ENCODE measurements at regions not wholly inside any gene's neighbourhood (a gene's known extent, or its start where the extent isn't known, plus 50 kb on each side); places are given as distances from the start of the nearest gene placed in this dataset.

DNA sequence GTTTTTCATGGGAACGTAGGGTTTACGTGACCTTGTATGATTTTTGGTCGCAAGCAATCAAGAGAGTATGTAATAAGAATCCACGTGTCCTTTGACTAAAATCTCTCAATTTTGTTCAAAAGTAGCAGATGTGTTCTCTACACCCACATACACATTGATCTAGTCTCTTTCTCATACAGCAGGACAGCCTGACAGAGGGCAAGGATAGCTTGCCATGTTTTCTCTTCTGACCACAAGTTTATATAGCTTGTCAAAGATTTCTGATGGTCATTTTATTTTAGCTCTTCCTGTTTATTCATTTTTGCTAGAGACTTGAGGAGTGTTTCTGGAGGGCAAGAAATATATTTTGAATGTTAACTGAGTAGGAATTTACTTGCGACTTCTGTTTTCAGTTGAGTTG is 570.2 kb upstream of the ALCAM start:
- H3K27me3 ChIP-seq (ENCODE audit: control insufficient read depth, insufficient read depth, low read length), result no peaks in the 10 kb centered on the region
- ATAC-seq (no peak), DNase-seq (ENCODE audit: low read depth, low spot score) (no peak)
- in situ Hi-C loops (cut with HindIII; ENCODE audit: low pct_unique_long_range_greater_than_20kb, low sequenced_read_pairs), result no loop called here
- no peaks in the 10 kb centered on the region for H3K36me3 ChIP-seq (ENCODE audit: control insufficient read depth, insufficient read depth, low read length)
- no peaks in the 10 kb centered on the region for H3K4me1 ChIP-seq (ENCODE audit: control insufficient read depth, insufficient read depth, low read length)
- no TSS peak for BruUV-seq (replicated peaks)
- no peak overlapping the region for H3K27ac ChIP-seq (ENCODE audit: low read length)
- CTCF ChIA-PET, result no interaction called here
- H3K9me3 ChIP-seq (ENCODE audit: control insufficient read depth, insufficient read depth, low read depth, low read length), result no peaks in the 10 kb centered on the region
- TF ChIP-seq SIN3A (IDR thresholded peaks at IDR 0.05; ENCODE audit: borderline replicate concordance, insufficient read depth, low read depth, low read length) (no peak), TCF7L2 (IDR thresholded peaks at IDR 0.05; ENCODE audit: low read depth, low read length) (no peak)
- TF ChIP-seq, protein P1, sequence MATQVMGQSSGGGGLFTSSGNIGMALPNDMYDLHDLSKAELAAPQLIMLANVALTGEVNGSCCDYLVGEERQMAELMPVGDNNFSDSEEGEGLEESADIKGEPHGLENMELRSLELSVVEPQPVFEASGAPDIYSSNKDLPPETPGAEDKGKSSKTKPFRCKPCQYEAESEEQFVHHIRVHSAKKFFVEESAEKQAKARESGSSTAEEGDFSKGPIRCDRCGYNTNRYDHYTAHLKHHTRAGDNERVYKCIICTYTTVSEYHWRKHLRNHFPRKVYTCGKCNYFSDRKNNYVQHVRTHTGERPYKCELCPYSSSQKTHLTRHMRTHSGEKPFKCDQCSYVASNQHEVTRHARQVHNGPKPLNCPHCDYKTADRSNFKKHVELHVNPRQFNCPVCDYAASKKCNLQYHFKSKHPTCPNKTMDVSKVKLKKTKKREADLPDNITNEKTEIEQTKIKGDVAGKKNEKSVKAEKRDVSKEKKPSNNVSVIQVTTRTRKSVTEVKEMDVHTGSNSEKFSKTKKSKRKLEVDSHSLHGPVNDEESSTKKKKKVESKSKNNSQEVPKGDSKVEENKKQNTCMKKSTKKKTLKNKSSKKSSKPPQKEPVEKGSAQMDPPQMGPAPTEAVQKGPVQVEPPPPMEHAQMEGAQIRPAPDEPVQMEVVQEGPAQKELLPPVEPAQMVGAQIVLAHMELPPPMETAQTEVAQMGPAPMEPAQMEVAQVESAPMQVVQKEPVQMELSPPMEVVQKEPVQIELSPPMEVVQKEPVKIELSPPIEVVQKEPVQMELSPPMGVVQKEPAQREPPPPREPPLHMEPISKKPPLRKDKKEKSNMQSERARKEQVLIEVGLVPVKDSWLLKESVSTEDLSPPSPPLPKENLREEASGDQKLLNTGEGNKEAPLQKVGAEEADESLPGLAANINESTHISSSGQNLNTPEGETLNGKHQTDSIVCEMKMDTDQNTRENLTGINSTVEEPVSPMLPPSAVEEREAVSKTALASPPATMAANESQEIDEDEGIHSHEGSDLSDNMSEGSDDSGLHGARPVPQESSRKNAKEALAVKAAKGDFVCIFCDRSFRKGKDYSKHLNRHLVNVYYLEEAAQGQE (IDR thresholded peaks at IDR 0.05; ENCODE audit: insufficient read depth in 1 of 2, low read depth in 2 of 2, low read length in 1 of 2), result no peak
- intact Hi-C loops (cut with micrococcal nuclease; ENCODE audit: unreplicated experiment), result no loop called here
- POLR2A ChIA-PET, result no interaction called here
- no peak overlapping the region for H3K4me3 ChIP-seq (ENCODE audit: low read depth in 2 of 2, low read length in 2 of 2)

DNA sequence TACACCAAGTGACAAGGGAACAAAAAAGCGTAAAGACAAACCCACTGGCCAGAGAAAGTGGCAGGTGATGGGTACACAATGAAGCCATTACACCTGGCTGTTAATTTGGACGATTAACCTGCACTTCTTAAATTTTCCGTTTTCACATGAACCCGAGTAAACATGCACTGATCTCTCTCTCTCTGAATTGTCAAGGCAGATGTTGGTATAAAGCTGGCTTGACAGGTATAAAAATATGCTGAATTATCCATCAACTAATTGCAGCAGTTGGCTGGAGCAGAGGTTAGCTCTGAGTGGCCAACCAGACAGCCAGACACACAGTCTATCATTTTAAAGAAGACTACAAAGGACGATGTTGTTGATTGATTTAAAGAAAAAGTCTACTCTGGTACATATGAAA is 561.7 kb upstream of the ALCAM start:
- TF ChIP-seq TCF7L2 (IDR thresholded peaks at IDR 0.05; ENCODE audit: low read depth, low read length) (no peak), SIN3A (IDR thresholded peaks at IDR 0.05; ENCODE audit: borderline replicate concordance, insufficient read depth, low read depth, low read length) (no peak)
- TF ChIP-seq, protein P2, sequence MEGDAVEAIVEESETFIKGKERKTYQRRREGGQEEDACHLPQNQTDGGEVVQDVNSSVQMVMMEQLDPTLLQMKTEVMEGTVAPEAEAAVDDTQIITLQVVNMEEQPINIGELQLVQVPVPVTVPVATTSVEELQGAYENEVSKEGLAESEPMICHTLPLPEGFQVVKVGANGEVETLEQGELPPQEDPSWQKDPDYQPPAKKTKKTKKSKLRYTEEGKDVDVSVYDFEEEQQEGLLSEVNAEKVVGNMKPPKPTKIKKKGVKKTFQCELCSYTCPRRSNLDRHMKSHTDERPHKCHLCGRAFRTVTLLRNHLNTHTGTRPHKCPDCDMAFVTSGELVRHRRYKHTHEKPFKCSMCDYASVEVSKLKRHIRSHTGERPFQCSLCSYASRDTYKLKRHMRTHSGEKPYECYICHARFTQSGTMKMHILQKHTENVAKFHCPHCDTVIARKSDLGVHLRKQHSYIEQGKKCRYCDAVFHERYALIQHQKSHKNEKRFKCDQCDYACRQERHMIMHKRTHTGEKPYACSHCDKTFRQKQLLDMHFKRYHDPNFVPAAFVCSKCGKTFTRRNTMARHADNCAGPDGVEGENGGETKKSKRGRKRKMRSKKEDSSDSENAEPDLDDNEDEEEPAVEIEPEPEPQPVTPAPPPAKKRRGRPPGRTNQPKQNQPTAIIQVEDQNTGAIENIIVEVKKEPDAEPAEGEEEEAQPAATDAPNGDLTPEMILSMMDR (IDR thresholded peaks at IDR 0.05), result no peak
- H3K27me3 ChIP-seq (ENCODE audit: control insufficient read depth, insufficient read depth, low read length), result no peaks in the 10 kb centered on the region
- no TSS peak for BruUV-seq (replicated peaks)
- no peaks in the 10 kb centered on the region for H3K9me3 ChIP-seq (ENCODE audit: control insufficient read depth, insufficient read depth, low read depth, low read length)
- H3K4me1 ChIP-seq (ENCODE audit: control insufficient read depth, insufficient read depth, low read length), result no peaks in the 10 kb centered on the region
- H3K4me3 ChIP-seq (ENCODE audit: low read depth in 2 of 2, low read length in 2 of 2), result no peak overlapping the region
- no peak for ATAC-seq
- no peak overlapping the region for H3K27ac ChIP-seq (ENCODE audit: low read length)
- ChIA-PET POLR2A (no interaction called here), CTCF (no interaction called here)
- in situ Hi-C loops (cut with HindIII; ENCODE audit: low pct_unique_long_range_greater_than_20kb, low sequenced_read_pairs), result no loop called here
- no peaks in the 10 kb centered on the region for H3K36me3 ChIP-seq (ENCODE audit: control insufficient read depth, insufficient read depth, low read length)
- DNase-seq (ENCODE audit: low read depth, low spot score), result no peak
- intact Hi-C loops (cut with micrococcal nuclease; ENCODE audit: unreplicated experiment), result no loop called here

DNA sequence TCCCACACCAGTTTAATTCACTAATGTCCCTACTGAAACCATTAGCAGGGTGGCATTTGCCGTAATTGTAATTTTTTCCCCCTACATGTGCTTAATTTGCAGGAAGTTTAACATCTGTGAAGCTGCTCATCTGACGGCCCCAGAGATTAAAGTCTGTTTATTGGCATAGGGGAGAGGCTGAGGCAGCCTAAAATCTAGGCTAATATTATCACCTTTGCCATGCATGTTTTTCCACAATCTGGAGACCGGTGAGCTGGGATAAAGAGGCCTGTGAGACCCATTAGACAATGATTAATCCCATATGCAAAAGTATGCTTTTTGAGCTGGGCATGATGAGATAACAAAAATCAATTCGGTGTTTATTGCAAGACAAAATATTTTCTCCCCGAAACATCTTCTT is 561.2 kb upstream of the ALCAM start:
- ChIA-PET POLR2A (no interaction called here), CTCF (no interaction called here)
- ATAC-seq (no peak), DNase-seq (ENCODE audit: low read depth, low spot score) (no peak)
- BruUV-seq (replicated peaks), result no TSS peak
- H3K27me3 ChIP-seq (ENCODE audit: control insufficient read depth, insufficient read depth, low read length), result no peaks in the 10 kb centered on the region
- no peaks in the 10 kb centered on the region for H3K9me3 ChIP-seq (ENCODE audit: control insufficient read depth, insufficient read depth, low read depth, low read length)
- no peak overlapping the region for H3K4me3 ChIP-seq (ENCODE audit: low read depth in 2 of 2, low read length in 2 of 2)
- no peaks in the 10 kb centered on the region for H3K36me3 ChIP-seq (ENCODE audit: control insufficient read depth, insufficient read depth, low read length)
- in situ Hi-C loops (cut with HindIII; ENCODE audit: low pct_unique_long_range_greater_than_20kb, low sequenced_read_pairs), result no loop called here
- TF ChIP-seq, protein P2 (IDR thresholded peaks at IDR 0.05), result no peak
- no peak for TF ChIP-seq SIN3A (IDR thresholded peaks at IDR 0.05; ENCODE audit: borderline replicate concordance, insufficient read depth, low read depth, low read length)
- no peak for TF ChIP-seq POLR2AphosphoS5 (IDR thresholded peaks at IDR 0.05; ENCODE audit: low read depth, low read length)
- TF ChIP-seq, protein P1 (IDR thresholded peaks at IDR 0.05; ENCODE audit: insufficient read depth in 1 of 2, low read depth in 2 of 2, low read length in 1 of 2), result no peak
- TF ChIP-seq TCF7L2 (IDR thresholded peaks at IDR 0.05; ENCODE audit: low read depth, low read length), result no peak
- no peak overlapping the region for H3K27ac ChIP-seq (ENCODE audit: low read length)
- H3K4me1 ChIP-seq (ENCODE audit: control insufficient read depth, insufficient read depth, low read length), result no peaks in the 10 kb centered on the region
- intact Hi-C loops (cut with micrococcal nuclease; ENCODE audit: unreplicated experiment), result no loop called here
